Renal cortical epithelial cell (primary cell): ENCODE measurements at regions not wholly inside any gene's neighbourhood (a gene's known extent, or its start where the extent isn't known, plus 50 kb on each side); places are given as distances from the start of the nearest gene placed in this dataset.

Experiments used
- DNase-seq: peaks from one replicate; pipeline ENCODE4 v3.0.0-alpha.2; 2011; ENCODE audit warnings: low read depth

DNA sequence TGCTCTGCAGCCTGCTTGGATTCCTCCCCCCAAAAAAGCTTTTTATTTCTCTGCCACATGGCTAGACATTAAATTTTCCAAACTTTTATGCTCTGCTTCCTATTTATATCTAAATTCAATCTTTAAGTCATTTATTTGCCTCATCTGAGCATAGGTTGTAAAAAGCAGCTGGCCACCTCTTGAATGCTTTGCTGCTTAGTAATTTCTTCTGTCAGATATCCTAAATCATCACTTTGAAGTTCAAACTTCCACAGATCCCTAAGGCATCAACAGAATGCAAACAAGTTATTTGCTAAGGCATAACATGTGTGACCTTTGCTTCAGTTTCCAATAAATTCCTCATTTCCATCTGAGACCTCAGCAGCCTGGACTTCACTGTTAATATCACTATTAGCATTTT is 209.6 kb downstream of the FSCB start:
- no peak for DNase-seq

DNA sequence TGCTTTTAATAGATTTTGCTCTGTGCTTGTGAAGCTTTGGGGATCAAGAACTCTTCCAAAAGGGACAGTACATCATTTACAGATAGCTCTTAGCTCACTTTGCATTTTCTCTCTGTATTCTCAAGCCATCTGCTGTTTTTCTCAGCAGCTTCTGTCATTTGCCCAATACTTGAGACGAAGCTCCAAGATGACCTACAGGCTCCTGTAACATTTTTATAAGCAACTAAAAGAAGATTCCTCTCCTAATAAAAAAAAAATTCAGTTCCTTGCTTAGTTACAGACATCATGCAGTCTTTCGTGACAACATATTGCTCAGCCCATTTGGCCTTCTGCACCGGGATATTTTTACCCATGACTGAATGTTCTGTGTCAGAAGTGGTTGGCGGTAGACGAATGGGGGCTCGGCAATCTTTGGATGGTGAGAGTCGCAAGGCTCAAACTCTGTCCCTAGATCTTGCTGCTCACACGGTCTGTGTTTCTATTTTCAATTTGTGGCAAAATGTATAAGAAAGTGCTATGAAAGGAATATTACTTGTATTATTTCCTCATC is 215.6 kb downstream of the FSCB start:
- no peak for DNase-seq

DNA sequence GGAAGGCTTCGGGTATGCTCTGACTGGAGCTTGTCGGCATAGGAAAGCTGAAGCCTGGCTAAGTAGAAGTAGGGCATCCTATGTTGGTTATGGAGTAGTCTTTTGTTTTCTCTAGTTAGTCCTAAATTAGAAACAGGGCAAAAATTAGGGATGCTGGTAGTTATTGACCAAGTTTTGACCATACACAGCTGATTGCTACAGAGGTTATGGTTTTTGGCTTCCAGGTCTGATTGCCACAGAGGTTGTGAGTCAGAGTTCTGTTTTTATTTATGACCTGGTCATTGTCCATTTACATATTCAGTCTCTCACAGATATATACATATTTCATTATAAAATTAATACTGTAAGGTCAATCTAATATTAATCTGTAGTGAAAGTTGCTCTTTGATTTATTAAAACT is 219.2 kb downstream of the FSCB start:
- DNase-seq, result no peak

DNA sequence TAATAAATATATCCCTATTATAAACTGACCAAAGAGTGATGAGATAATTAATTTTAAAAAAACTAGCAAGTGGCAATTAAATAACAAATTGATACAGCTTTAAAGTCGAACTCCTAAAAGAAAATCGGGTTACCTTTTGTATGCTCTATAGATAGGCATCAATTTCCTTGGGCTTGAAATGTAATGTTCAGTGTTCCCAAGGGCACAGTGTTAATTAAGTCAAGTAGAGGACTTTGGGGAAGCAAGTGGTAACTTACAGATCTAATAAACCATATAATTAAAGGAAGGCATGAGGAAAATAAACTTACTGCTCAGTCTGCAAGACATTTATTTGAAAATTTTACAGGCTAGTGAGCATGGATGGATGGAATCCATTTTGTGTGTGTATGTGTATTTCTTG is 220.9 kb downstream of the FSCB start:
- DNase-seq, result no peak

DNA sequence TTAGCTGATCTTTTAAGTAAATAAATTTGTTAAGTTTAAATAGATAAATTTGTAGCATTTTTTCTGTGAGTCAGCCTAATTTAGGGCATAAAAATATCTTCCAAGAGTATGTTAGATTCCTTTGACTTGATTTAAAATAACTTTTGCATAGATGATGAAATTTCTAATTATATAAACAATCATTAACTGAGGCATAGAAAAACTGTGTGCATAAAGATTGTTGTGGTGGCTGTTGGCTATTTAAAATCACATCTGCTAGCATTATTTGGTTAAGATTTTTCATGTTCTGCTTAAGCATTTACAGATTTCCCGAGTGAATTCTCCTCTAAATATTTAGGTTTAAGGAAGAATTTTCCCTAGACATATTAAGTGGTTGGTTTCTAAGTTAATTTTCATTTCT is 223.2 kb downstream of the FSCB start:
- DNase-seq, result no peak

DNA sequence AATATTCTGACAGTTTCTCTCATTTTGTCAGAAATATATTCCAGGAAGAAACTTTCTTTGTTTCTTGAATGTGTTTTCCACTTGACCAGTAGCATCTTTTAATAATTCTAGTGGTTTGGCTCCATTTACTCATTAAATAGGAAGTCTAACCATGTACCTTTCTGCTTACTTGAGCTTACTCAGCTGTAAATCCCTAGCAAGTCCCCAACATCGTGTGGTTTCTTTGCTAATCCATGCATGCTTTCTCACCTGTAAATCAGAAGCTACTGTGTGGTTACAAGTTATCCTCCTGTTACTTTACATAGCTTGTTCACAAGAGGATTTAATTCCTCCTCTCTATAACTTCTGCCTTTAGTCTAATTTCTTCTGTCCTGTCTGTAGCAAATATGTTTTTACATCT is 227.7 kb downstream of the FSCB start:
- peak; percentile 77 for DNase-seq

DNA sequence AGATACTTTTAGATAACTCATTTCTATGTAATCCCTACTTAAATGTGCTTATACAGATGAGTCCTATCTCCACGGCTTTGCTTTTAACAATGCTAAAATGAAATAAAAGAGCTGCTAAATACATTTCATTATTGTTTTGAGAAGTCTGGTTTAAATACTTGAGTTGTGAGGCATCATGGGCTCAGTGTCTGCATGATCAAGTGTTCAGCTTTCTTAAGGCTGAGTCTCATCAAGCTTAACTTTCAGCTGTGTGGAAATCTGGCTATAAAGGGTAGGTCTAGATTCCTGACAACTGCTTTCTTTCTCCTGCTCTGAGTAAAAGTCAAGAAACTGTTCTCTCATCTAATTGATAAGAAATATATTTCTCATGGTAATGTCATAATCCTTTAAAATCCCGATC is 235.4 kb downstream of the FSCB start:
- DNase-seq, result no peak

DNA sequence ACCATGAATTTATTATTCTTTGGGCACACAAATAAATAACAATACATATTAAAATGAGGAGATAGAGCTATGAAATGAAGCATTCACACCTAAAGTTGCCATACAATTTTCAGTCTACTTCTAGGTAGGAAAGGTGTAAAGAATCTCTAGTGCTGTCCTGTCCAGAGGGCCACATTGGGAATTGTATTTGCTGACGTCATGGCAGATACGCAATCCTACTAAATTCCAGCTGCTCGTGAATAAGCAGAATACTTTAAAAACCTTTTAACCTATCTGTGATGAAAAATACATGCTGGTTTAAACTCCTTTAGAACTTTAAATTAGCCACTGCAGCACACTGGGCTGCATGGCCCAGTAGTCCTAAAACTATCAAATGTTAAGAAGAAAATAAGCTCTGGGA is 236.1 kb downstream of the FSCB start:
- no peak for DNase-seq

DNA sequence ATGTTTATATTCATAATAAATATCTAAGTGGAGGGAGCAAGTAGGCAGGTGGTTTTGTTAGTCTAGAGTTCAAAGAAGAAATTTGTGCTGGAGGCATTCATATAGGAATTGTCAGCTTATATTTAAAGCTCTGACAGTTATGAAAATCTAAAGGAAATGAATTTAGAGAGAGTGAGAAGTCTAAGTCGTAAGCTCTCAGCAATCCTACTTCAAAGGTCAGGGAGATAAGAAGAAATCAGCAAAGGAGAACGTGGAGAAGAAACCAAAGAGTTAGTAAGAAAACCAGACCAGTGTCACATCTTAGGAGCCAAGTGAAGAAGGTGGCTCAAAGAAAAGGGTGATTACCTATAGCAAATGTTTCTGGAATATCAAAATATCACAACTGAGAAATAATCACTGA is 241.8 kb downstream of the FSCB start:
- DNase-seq, result no peak

DNA sequence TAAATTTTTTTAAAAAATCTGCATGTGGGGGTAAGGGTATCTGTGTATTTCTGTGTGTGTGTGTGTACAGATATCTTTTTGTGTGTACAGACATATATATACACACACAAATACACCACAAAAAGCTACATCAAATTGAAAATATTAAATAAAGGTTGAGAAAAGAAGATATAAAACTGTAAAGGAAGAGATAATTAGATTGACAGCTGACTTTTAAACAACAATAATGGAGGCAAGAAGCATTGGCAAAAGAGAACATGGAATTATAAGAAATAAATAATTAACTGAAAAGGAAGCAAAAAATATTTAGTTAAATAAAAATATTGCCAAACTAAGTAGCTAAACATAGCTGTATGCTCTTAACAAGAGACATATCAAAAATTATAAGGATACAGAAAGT is 291.4 kb downstream of the FSCB start:
- DNase-seq, result no peak

DNA sequence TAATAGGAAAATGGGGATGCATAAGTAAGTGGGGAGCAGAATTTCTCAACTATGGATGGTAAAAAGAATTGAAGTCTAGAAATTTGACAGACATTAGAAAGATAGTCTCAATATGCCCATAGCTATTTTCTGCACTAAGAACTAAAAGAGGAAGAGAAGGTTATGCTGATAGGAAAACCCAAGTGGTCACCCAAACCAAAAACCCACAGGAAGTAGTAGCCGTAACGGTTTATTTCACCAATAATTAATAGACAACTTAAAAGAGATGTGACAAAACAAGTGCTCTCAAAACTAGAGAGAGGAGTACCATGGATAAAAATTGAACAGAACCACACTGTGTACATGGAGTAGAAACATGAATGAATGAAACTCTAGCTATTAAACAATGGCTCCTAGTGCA is 295.4 kb downstream of the FSCB start:
- DNase-seq, result no peak

DNA sequence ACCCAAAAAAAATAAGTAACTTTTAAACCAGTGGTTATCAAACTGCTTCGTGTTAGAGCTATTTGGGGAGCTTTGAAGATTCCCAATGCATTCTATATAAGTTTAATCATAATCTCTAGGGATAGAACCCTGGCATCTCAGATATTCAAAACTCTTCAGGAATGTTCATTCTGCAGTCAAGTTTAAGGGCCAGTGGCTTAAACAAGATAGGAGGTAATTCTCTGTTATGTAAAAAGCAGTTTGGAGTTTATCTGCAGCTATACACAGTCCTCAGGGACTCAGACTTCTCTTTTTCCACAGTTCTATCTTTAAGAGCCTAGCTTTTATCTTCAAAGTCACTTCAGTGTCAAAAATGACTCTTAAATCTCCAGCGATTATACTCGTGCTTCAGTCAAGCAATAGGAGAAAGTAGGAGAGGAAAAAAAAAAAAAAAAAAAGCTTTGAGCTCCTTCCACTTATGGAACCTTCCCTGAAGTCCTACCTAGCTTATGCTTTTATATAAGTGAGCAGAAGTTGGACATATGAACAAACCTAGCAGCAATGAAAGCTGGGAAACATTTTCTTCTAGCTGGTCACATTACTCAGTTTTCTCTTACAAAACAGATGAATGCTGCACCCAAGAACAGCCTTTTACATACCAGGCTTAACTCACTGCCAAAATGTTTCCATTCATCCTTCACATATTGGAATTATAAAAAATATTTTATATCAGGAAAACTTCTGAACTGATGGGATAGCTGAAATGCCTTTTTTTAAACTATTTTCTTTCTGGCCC is 302.8 kb downstream of the FSCB start:
- DNase-seq, result no peak

DNA sequence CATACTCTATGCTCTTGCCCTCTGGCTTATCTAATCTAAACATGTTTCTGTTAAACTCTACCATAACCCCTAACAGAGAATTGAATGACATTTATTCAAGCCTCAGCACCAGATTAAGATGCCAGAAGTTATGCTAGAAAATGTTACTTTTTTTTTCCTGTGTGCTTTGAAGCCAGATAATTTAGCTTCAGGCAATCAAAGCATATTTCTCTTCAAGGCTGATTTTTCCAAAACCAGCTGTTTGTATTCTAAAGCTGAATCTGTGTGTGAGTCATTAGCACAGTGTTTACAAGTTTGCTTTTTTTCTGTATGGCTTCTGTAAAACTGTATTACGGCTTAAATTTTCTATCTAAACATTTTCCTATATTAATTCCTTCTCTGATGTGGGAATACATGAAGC is 326.1 kb downstream of the FSCB start:
- no peak for DNase-seq

DNA sequence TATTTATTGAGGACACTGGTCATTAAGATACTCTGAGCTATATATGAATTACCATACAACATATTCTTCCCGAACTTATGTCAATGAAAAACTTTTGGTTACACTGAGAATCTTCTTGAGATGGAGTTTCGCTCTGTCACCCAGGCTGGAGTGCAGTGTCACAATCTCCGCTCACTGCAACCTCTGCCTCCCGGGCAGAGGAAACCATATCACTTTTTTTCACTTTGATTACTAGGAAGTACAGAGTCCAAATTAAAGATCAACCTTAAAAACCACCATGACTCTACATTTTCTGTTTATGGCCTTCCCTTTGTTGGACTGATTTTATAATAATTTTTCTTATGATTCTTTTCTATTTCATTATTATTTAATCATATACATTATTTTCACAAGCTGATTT is 336.5 kb downstream of the FSCB start:
- peak; percentile 15 for DNase-seq

DNA sequence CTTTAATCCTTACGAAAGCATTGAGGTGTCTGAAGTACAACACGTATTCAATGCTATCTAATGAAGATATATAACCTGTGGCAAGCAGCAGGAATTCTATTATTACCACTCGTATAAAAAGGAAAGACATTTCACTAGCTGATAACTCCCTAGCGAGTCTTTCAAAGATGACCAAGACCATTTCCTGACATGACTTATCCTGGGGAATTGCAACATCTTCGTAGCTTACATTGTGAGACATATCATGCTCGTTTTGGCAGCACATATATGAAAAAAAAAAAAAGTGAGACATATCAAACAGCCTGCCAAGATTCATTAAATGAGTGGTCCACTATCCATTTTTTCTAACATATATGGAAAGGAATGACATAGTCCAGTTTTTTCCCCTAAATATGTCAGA is 337.0 kb downstream of the FSCB start:
- DNase-seq, result no peak

DNA sequence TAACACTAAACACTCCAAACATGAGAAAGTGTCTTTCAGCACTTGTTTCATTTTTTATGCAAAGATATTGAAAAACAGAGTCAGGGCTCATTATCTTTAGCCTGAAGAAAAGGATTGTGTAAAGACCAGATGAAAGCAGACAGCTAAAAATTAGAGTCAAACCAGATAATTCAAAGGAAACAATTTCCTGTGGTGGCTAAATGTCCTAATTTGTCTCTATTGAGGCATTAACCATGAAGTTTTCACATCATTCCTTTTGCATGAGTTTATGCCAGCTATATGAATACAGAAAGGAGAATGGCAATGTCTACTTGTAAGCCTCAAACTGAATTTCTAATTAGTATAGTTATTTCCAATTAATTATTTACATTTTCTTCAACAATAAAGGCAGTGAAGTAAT is 338.5 kb downstream of the FSCB start:
- no peak for DNase-seq

DNA sequence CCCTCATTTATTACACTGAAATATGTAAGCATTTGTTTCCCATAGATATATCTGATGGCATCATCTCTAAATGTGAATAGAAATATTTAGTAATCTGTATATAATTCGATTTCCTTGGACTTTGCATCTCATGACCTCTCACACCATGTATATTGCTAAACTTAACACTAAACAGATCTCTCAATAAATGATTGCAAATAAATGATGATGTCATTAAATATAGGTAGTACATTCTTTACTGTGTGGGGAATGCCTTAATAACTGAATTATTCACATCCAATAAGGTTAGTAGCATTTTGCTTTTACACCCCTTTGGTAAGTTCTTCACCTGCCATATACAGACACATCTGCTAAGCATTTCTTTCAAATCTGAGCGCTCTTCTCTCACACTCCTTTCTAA is 340.5 kb downstream of the FSCB start:
- no peak for DNase-seq

DNA sequence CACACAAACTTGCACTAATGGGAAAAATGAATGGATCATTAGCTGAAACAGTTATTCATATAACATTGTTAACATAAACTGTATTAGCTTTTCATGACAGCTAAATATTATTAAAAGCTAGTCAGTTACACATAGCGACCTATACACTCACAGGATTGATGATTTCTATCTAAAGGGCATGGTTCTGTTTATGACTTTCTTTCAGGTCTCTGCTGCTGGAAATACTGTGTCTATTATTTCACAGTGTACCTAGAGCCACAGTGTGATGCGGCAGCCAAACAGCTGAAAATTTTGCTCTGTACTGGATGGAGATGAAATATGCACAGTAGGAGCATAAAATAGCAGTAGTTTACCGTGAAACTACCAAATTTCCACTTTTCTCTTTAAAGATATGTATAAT is 341.1 kb downstream of the FSCB start:
- no peak for DNase-seq

DNA sequence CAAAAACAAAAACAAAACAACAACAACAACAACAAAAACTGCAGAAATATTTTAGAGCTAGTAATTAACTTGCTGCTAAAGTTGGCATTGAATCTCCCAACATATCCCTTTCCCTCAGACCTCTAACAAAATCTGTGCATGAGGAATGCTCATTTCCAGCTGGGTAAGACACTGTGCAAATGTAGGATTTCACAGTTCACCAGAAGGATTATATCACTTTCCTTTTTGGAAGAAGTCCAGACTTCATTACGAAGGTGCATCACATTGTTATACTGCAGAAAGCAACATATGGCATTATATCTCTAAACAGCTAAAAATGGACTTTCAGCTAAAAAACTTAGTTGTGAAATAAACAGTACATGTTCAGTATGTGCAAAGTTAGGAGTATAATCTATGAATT is 341.8 kb downstream of the FSCB start:
- DNase-seq, result no peak

DNA sequence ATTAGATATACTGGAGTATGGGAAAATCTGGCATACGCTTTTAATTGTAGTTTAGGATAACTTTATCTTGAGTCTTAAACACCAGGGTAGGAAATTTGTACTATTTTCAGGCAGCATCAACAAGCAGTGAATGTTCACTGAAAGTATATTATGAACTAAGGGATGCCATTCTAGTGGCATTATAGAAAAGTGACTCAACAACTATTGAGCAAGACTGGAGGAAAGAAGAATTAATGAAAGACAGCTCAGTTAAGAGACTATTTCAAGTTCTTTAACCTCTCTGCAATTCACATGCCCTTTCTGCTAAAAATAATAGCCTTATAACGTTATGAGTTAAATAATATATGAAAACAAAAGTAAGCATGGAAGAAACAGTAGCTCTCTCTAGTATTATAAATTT is 343.1 kb downstream of the FSCB start:
- DNase-seq, result peak; percentile 7

DNA sequence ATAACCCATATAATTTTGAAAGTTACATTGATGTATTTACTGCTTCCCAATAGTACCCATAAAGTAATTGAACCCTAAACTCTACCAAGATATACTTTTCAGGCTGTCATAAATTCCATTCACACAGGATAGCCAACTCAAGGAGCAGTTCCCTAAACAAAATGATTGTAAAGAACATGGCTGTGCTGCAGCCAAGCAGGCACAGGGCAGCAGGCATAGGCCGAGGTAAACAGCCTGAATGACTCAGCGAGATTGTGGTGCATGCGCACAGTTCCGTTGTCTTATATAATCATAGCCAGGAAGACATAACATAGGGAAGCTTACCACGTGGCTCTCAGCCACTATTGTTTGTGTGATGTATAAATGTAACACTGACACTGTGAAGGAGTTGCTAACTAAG is 344.9 kb downstream of the FSCB start:
- no peak for DNase-seq

DNA sequence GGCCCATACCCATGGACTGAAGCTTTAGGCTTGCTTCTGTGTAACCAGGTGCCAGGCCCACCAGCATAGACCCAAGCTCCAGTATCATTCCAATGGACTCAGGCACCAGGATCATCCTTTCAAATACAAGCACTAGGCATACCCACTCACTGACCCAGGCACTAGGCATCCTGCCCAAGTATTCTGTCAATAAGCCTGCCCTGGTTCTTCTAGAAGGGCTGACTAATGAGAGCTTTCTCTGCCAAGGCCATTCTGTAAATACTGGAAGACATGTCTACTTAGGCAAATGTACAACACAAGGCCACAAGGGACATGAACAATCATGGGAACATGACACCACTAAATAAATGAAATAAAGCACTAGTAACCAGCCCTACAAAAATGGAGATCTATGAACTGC is 352.2 kb downstream of the FSCB start:
- no peak for DNase-seq

DNA sequence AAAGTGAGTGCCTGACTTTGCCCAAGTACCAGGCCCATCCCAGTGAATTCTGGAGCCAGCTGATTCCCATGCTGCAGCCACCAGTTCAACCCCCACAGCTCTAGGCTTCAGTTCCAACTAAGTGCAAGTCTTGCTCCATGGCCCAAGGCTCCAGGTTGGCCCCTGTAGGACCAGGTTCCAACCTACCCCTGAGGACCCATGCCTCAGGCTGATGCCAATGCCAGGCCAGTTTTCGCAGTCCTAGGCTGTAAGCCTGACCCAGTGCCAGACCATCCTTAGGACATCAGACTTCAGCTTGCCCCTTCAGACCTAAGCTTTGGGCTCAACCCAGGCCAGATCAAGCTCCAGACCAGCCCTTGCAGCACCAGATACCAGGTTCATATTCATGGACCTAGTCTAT is 352.6 kb downstream of the FSCB start:
- no peak for DNase-seq

DNA sequence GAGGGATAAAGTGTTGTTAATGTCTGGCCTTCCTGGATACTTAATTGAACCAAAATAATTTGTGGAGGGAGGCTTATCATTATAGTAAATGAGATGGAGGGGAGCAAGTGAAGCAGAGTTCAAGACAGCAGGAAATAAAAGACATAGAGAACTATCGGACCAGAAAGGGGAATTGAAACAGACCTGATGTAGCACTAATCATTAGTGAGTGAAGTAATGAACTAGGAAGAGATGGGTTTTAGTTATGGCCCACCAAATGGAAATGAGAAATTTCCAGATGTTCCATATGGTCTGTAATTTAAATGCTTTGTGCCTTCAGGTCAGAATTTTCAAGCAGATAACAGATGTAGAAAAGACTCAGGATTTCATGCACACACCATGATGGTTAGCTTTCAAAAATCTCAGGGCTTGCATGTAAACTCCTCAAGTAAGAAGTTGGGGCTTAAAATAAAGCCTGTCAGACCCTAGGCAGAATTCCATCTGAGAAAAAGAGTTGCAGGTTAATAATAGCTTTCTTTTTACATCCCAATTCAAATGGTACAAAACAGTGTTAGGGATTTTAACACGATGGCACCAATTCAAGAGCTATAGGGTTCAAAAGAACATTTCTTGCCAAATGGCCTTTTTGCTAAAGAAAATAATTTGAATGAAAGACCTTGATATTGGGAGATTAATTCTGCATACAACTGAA is 355.8 kb downstream of the FSCB start:
- DNase-seq, result no peak
